ENCODE measurements at regions not wholly inside any gene's neighbourhood (a gene's known extent, or its start where the extent isn't known, plus 50 kb on each side); places are given as distances from the start of the nearest gene placed in this dataset.

DNA sequence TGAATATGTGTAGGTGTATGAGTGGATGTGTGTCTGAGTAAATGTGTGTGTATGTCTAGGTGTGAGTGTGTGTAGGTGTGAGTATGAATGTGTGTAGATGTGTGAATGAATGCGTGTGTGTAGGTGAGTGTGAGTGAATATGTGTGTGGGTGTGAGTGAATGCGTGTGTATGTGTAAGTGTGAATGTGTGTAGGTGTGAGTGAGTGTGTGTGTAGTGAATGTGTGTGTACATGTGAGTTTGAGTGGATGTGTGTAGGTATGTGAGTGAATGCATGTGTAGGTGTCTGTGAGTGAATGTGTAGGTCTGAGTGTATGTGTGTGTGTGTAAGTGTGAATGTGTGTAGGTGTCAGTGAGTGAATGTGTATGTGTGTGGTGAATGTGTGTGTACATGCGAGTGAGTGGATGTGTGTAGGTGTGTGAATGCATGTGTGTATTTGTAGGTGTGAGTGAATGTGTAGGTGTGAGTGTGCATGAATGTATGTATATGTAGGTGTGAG is 201.0 kb upstream of the ZNF536 start:
- Histone ChIP-seq H3K4me2 (ENCODE audit: low read length) (no peak overlapping the region), H3F3A (ENCODE audit: insufficient read depth, low read length) (no peaks in the 10 kb centered on the region), H3K36me3 (ENCODE audit: insufficient read depth, low read length) (no peaks in the 10 kb centered on the region), H3K9me3 (ENCODE audit: low read length) (no peaks in the 10 kb centered on the region), H2AFZ (ENCODE audit: low read length) (no peak overlapping the region), H3K4me3 (ENCODE audit: low read depth, low read length, poor library complexity, severe bottlenecking) (no peak overlapping the region), H3K27me3 (ENCODE audit: insufficient read depth, low read length) (no peaks in the 10 kb centered on the region), H3K27ac (ENCODE audit: low read depth, low read length, poor library complexity, severe bottlenecking) (no peak overlapping the region), H3K79me2 (ENCODE audit: insufficient read depth, low read length) (no peaks in the 10 kb centered on the region), H4K20me1 (ENCODE audit: insufficient read depth, low read length) (no peaks in the 10 kb centered on the region), H3K9ac (ENCODE audit: low read length) (no peak overlapping the region), H3K9me2 (ENCODE audit: low read depth, low read length) (no peaks in the 10 kb centered on the region), H3K4me1 (ENCODE audit: insufficient read depth, low read length, severe bottlenecking) (no peaks in the 10 kb centered on the region)
- TF ChIP-seq CTCF (IDR thresholded peaks at IDR 0.05; ENCODE audit: low read length) = no peak
- no peak for TF ChIP-seq EZH2 (IDR thresholded peaks at IDR 0.05; ENCODE audit: borderline replicate concordance, low read length)

GRCh38 chr19:30171795-30172612 is 200.2 kb upstream of the ZNF536 start:
- Histone ChIP-seq H3K9ac (ENCODE audit: low read length) (no peak overlapping the region), H4K20me1 (ENCODE audit: insufficient read depth, low read length) (no peaks in the 10 kb centered on the region), H3F3A (ENCODE audit: insufficient read depth, low read length) (no peaks in the 10 kb centered on the region), H3K9me3 (ENCODE audit: low read length) (no peaks in the 10 kb centered on the region), H3K4me2 (ENCODE audit: low read length) (no peak overlapping the region), H3K9me2 (ENCODE audit: low read depth, low read length) (no peaks in the 10 kb centered on the region), H3K4me1 (ENCODE audit: insufficient read depth, low read length, severe bottlenecking) (no peaks in the 10 kb centered on the region), H2AFZ (ENCODE audit: low read length) (no peak overlapping the region), H3K4me3 (ENCODE audit: low read depth, low read length, poor library complexity, severe bottlenecking) (no peak overlapping the region), H3K27me3 (ENCODE audit: insufficient read depth, low read length) (no peaks in the 10 kb centered on the region), H3K27ac (ENCODE audit: low read depth, low read length, poor library complexity, severe bottlenecking) (no peak overlapping the region), H3K36me3 (ENCODE audit: insufficient read depth, low read length) (no peaks in the 10 kb centered on the region), H3K79me2 (ENCODE audit: insufficient read depth, low read length) (no peaks in the 10 kb centered on the region)
- TF ChIP-seq CTCF (IDR thresholded peaks at IDR 0.05; ENCODE audit: low read length) (no peak), EZH2 (IDR thresholded peaks at IDR 0.05; ENCODE audit: borderline replicate concordance, low read length) (no peak)

GRCh38 chr19:30172613-30173242 is 199.5 kb upstream of the ZNF536 start:
- H3K27ac ChIP-seq (ENCODE audit: low read depth, low read length, poor library complexity, severe bottlenecking) = no peak overlapping the region
- H3K4me2 ChIP-seq (ENCODE audit: low read length) = no peak overlapping the region
- H3K9me2 ChIP-seq (ENCODE audit: low read depth, low read length) = no peaks in the 10 kb centered on the region
- no peaks in the 10 kb centered on the region for H4K20me1 ChIP-seq (ENCODE audit: insufficient read depth, low read length)
- H3K27me3 ChIP-seq (ENCODE audit: insufficient read depth, low read length) = no peaks in the 10 kb centered on the region
- H3K36me3 ChIP-seq (ENCODE audit: insufficient read depth, low read length) = no peaks in the 10 kb centered on the region
- no peak overlapping the region for H3K9ac ChIP-seq (ENCODE audit: low read length)
- TF ChIP-seq EZH2 (IDR thresholded peaks at IDR 0.05; ENCODE audit: borderline replicate concordance, low read length) (no peak), CTCF (IDR thresholded peaks at IDR 0.05; ENCODE audit: low read length) (no peak)
- H3K79me2 ChIP-seq (ENCODE audit: insufficient read depth, low read length) = no peaks in the 10 kb centered on the region
- no peak overlapping the region for H3K4me3 ChIP-seq (ENCODE audit: low read depth, low read length, poor library complexity, severe bottlenecking)
- no peak overlapping the region for H2AFZ ChIP-seq (ENCODE audit: low read length)
- no peaks in the 10 kb centered on the region for H3K9me3 ChIP-seq (ENCODE audit: low read length)
- no peaks in the 10 kb centered on the region for H3F3A ChIP-seq (ENCODE audit: insufficient read depth, low read length)
- H3K4me1 ChIP-seq (ENCODE audit: insufficient read depth, low read length, severe bottlenecking) = no peaks in the 10 kb centered on the region
